ENCODE measurements at regions not wholly inside any gene's neighbourhood (a gene's known extent, or its start where the extent isn't known, plus 50 kb on each side); places are given as distances from the start of the nearest gene placed in this dataset.

DNA sequence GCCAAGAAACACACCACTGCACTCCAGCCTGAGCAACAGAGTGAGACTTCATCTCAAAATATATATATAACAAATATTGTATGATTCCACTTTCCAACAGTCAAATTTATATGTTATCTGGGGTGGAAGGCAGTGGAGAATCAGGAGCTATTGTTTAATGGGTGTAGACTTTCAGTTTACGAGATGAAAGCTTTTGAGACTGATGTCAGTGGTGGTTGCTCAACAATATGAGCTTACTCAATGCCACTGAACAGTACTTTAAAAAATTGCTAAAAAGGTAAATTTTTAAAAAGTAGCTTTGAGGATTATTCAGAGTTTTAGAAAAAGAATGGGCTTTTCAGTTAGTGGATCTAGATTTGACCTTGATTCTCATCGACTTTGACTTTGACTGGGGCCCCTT lies 105.9 kb upstream of the ST6GAL2 start:
- TF ChIP-seq, protein P1, sequence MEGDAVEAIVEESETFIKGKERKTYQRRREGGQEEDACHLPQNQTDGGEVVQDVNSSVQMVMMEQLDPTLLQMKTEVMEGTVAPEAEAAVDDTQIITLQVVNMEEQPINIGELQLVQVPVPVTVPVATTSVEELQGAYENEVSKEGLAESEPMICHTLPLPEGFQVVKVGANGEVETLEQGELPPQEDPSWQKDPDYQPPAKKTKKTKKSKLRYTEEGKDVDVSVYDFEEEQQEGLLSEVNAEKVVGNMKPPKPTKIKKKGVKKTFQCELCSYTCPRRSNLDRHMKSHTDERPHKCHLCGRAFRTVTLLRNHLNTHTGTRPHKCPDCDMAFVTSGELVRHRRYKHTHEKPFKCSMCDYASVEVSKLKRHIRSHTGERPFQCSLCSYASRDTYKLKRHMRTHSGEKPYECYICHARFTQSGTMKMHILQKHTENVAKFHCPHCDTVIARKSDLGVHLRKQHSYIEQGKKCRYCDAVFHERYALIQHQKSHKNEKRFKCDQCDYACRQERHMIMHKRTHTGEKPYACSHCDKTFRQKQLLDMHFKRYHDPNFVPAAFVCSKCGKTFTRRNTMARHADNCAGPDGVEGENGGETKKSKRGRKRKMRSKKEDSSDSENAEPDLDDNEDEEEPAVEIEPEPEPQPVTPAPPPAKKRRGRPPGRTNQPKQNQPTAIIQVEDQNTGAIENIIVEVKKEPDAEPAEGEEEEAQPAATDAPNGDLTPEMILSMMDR (conservative IDR thresholded peaks at IDR 0.05; ENCODE audit: low read length), result no peak
- no peak for TF ChIP-seq EZH2phosphoT487 (IDR thresholded peaks at IDR 0.05; ENCODE audit: borderline replicate concordance, low read depth, low read length)
